ENCODE measurements at regions not wholly inside any gene's neighbourhood (a gene's known extent, or its start where the extent isn't known, plus 50 kb on each side); places are given as distances from the start of the nearest gene placed in this dataset.

DNA sequence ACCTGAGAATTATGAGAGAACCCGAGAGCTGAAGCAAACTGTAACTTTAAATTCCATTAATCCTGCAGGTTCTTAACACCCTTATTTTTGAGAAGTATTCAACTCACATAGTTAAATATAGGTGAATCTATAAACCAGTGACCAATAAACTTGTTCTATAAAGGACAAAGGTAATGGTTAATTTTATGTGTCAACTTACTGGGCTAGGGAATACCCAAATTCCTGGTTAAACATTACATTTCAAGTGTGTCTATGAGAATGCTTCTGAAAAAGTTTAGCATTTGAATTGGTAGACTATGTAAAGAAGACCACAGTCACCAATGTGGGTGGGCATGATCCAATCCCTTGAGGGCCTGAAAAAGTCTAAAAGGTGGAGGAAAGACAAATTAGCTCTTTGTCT lies 99.1 kb downstream of the KCNJ2 start:
- no peak for ATAC-seq
- H3K4me1 ChIP-seq, result peaks cover 0 to 8% (median 0%) of the 10 kb centered on the region in 9 donors
- H3K9me3 ChIP-seq, result peaks cover 0 to 4% (median 0%) of the 10 kb centered on the region in 11 donors
- TF ChIP-seq, protein P1, sequence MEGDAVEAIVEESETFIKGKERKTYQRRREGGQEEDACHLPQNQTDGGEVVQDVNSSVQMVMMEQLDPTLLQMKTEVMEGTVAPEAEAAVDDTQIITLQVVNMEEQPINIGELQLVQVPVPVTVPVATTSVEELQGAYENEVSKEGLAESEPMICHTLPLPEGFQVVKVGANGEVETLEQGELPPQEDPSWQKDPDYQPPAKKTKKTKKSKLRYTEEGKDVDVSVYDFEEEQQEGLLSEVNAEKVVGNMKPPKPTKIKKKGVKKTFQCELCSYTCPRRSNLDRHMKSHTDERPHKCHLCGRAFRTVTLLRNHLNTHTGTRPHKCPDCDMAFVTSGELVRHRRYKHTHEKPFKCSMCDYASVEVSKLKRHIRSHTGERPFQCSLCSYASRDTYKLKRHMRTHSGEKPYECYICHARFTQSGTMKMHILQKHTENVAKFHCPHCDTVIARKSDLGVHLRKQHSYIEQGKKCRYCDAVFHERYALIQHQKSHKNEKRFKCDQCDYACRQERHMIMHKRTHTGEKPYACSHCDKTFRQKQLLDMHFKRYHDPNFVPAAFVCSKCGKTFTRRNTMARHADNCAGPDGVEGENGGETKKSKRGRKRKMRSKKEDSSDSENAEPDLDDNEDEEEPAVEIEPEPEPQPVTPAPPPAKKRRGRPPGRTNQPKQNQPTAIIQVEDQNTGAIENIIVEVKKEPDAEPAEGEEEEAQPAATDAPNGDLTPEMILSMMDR (IDR thresholded peaks at IDR 0.05), result no peak
- no peak for DNase-seq
- intact Hi-C loops (cut with DNase I), result no loop called here
- H3K27ac ChIP-seq, result no peak overlapping the region
- H3K4me3 ChIP-seq, result no peak overlapping the region
- H3K27me3 ChIP-seq, result no peaks in the 10 kb centered on the region
- WGBS, 2 donors, result 88 to 100% methylated on average over 1 of the region's 1 CpG
- no peaks in the 10 kb centered on the region for H3K36me3 ChIP-seq

DNA sequence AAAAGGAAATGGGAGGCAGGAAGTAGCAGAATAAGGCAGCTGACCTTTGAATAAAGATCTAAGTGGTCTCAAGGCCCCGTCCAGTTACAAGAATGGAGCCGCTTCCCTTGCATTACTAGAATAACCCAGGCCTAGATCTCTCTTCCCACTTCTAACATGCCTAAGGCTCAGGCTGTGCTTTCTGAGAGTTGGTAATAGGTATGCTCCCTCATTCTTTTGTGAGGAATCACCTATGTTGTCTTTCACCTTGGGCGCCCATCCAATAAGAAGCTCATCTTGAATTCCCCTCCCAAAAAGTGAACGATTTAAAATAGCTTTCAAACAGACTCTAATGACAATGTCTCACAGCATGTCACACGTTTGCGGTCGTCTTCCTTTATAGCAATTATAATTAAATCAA lies 101.2 kb downstream of the KCNJ2 start:
- Histone ChIP-seq H3K27me3 (no peaks in the 10 kb centered on the region), H3K4me3 (no peak overlapping the region), H3K36me3 (no peaks in the 10 kb centered on the region), H3K27ac (no peak overlapping the region), H3K9me3 (peaks cover 0 to 4% (median 0%) of the 10 kb centered on the region in 11 donors), H3K4me1 (no peaks in the 10 kb centered on the region)
- TF ChIP-seq, protein P1 (IDR thresholded peaks at IDR 0.05), result no peak
- intact Hi-C loops (cut with DNase I), result no loop called here
- WGBS, 2 donors, result 74 to 76% methylated on average over 7 of the region's 7 CpGs
- ATAC-seq, result no peak
- no peak for DNase-seq

DNA sequence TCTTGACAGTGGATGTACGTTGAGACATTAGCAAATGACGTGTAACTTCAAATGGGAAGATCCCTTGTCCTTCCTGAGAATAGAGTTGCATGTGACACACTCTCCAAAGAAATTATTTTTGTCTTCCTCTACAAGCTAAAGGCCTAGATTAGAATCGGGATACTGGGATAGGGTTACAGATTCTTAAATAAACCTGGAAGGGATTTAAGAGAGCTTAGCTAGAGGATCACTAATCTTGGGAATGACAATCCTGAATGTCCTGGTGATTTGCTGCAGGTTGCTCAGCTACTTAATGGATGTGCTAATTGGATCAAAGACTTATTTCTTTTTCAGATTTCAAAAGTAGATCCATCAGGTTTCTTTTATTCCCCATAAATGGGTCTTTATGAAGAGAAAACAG lies 101.9 kb downstream of the KCNJ2 start:
- H3K4me1 ChIP-seq, result no peaks in the 10 kb centered on the region
- H3K27ac ChIP-seq, result no peak overlapping the region
- intact Hi-C loops (cut with DNase I), result no loop called here
- no peaks in the 10 kb centered on the region for H3K27me3 ChIP-seq
- no peak overlapping the region for H3K4me3 ChIP-seq
- ATAC-seq (no peak), DNase-seq (no peak)
- no peaks in the 10 kb centered on the region for H3K36me3 ChIP-seq
- 57 to 69% methylated on average over 3 of the region's 3 CpGs for WGBS, 2 donors
- TF ChIP-seq, protein P1 (IDR thresholded peaks at IDR 0.05), result no peak
- peaks cover 0 to 4% (median 0%) of the 10 kb centered on the region in 11 donors for H3K9me3 ChIP-seq

DNA sequence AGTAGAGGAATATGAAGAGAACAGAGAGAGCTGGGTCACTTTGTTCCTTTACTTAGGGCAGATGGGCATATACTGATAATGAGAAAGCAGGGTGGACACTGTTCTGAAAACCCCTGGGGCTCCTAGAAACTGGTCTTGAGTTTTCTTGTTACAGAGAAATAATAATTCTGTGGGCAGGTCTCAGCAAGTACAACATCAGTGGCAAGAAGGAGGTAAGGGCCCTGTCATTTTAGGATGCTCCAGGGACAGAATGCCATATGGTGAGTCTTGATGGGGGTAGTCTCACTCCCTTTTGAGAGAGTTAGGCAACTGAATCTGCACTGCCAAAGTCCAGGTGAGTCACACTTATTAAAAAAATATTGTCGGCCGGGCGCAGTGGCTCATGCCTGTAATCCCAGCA lies 102.3 kb downstream of the KCNJ2 start:
- Histone ChIP-seq H3K27me3 (no peaks in the 10 kb centered on the region), H3K4me3 (no peak overlapping the region), H3K27ac (no peak overlapping the region), H3K9me3 (peaks cover 0 to 4% (median 0%) of the 10 kb centered on the region in 11 donors), H3K36me3 (no peaks in the 10 kb centered on the region), H3K4me1 (no peaks in the 10 kb centered on the region)
- TF ChIP-seq, protein P1 (IDR thresholded peaks at IDR 0.05), result no peak
- 95 to 98% methylated on average over 3 of the region's 3 CpGs for WGBS, 2 donors
- DNase-seq, result no peak
- intact Hi-C loops (cut with DNase I), result no loop called here
- no peak for ATAC-seq
